Osteocyte (in vitro differentiated cells): ENCODE measurements at regions not wholly inside any gene's neighbourhood (a gene's known extent, or its start where the extent isn't known, plus 50 kb on each side); places are given as distances from the start of the nearest gene placed in this dataset.

Experiments used
- DNase-seq: peaks from one replicate; pipeline ENCODE4 v3.0.0; 2021; ENCODE audit warnings: mixed read lengths; ENCODE audit not compliant: unreplicated experiment; ENCODE audit errors: extremely low spot score
- H3K27ac Mint-ChIP-seq: one replicate; pipeline ENCODE4 v1.8.0; 2021; ENCODE audit warnings: mild to moderate bottlenecking, mixed read lengths; ENCODE audit not compliant: unreplicated experiment
- H3K27me3 Mint-ChIP-seq: one replicate; pipeline ENCODE4 v1.8.0; 2021; ENCODE audit warnings: mixed read lengths; ENCODE audit not compliant: unreplicated experiment
- H3K36me3 Mint-ChIP-seq: one replicate; pipeline ENCODE4 v1.8.0; 2021; ENCODE audit warnings: mixed read lengths; ENCODE audit not compliant: unreplicated experiment
- H3K4me1 Mint-ChIP-seq: one replicate; pipeline ENCODE4 v1.8.0; 2021; ENCODE audit warnings: mixed read lengths; ENCODE audit not compliant: unreplicated experiment
- H3K4me3 Mint-ChIP-seq: one replicate; pipeline ENCODE4 v1.8.0; 2021; ENCODE audit warnings: mild to moderate bottlenecking, moderate library complexity, mixed read lengths; ENCODE audit not compliant: unreplicated experiment
- H3K9me3 Mint-ChIP-seq: one replicate; pipeline ENCODE4 v1.8.0; 2021; ENCODE audit warnings: mixed read lengths; ENCODE audit not compliant: unreplicated experiment
- CTCF ChIP-seq: fragments of 200-600 bp; sonication (generic); IDR thresholded peaks from 2 replicates; pipeline ENCODE4 v1.5.0; 2021; ENCODE audit warnings: antibody characterized with exemption, mild to moderate bottlenecking, moderate library complexity

GRCh38 chr5:68540798-68541590 lies 325.4 kb downstream of the PIK3R1 start:
- H3K36me3 Mint-ChIP-seq, result no peaks in the 10 kb centered on the region
- no peaks in the 10 kb centered on the region for H3K9me3 Mint-ChIP-seq
- peaks cover 57% of the 10 kb centered on the region for H3K4me1 Mint-ChIP-seq
- no peak for DNase-seq
- H3K27ac Mint-ChIP-seq, result no peak overlapping the region
- TF ChIP-seq CTCF, result no peak
- H3K4me3 Mint-ChIP-seq, result no peak overlapping the region
- H3K27me3 Mint-ChIP-seq, result no peaks in the 10 kb centered on the region

GRCh38 chr5:68542207-68542606 lies 326.7 kb downstream of the PIK3R1 start:
- Mint-ChIP-seq H3K4me1 (peaks cover 60% of the 10 kb centered on the region), H3K4me3 (no peak overlapping the region), H3K27me3 (no peaks in the 10 kb centered on the region), H3K9me3 (no peaks in the 10 kb centered on the region), H3K27ac (no peak overlapping the region), H3K36me3 (no peaks in the 10 kb centered on the region)
- no peak for DNase-seq
- no peak for TF ChIP-seq CTCF

DNA sequence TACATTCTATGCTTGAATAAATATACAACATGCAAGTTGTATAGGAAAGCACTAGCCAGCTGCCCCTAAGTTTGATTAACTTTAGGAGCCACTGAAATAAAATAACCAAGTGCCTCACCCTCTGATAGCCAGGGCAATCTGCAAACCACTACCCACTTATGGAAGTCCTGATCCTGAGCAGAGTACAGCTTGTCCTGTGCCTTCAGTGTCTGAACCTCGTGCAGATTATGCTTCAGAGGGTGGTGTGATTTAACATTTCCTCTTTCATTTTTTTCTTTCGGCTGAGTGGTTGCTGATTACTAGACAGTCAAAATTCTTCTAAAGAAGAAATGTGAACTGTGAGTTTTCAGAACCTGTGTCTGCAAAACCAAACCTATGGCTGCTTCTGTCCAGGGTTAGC lies 327.7 kb downstream of the PIK3R1 start:
- DNase-seq, result no peak
- Mint-ChIP-seq H3K4me1 (peaks cover 60% of the 10 kb centered on the region), H3K4me3 (no peak overlapping the region), H3K27me3 (no peaks in the 10 kb centered on the region), H3K36me3 (no peaks in the 10 kb centered on the region), H3K9me3 (no peaks in the 10 kb centered on the region), H3K27ac (no peak overlapping the region)
- TF ChIP-seq CTCF, result no peak

GRCh38 chr5:68544091-68544647 lies 328.6 kb downstream of the PIK3R1 start:
- no peak overlapping the region for H3K27ac Mint-ChIP-seq
- H3K4me1 Mint-ChIP-seq, result peaks cover 60% of the 10 kb centered on the region
- no peak for TF ChIP-seq CTCF
- no peak overlapping the region for H3K4me3 Mint-ChIP-seq
- DNase-seq, result no peak
- no peaks in the 10 kb centered on the region for H3K27me3 Mint-ChIP-seq
- H3K36me3 Mint-ChIP-seq, result no peaks in the 10 kb centered on the region
- H3K9me3 Mint-ChIP-seq, result no peaks in the 10 kb centered on the region

DNA sequence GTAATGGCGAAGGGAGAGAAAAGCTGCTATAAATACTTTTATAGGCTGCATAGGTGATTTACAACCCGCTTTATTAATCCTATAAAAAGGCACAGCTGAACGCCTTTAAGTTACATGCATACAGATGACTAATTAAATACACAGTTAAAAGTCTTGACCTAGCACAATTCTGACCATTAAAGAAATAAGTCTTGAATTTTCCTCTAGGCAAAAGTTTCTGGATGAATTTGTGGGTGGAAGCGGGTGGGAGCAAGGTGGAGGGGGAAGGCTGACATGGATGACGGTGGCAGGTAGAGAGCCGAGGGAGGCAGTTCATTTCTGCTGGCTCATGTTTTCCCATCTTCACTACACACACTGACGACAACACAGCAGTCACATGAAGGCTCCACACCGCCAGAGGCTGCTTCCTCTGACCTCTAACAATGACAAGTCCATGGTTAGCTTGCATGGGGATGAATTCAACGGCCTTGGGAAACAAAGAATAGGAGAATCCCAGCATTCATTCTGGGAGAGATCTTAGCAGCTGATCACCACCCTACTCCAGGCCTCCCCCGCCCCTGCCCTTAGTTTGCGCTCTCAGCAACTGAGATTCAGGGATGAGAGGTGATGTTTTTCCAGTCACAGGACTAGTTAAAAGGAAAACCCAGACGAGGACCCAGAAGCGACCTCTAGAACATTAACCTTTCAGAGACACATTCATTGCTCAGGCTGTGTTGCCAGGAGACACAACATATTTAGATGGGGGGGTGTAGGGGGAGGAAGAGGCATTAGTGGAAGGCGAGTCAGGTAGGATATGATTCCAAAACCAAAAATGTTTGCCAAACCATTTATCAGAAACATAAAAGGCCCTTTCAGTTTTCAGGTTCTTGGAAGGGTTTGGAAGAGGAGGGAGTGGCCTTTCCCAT lies 329.3 kb downstream of the PIK3R1 start:
- no peaks in the 10 kb centered on the region for H3K27me3 Mint-ChIP-seq
- H3K9me3 Mint-ChIP-seq, result no peaks in the 10 kb centered on the region
- peak overlapping the region; percentile 14 for H3K27ac Mint-ChIP-seq
- H3K4me3 Mint-ChIP-seq, result no peak overlapping the region
- DNase-seq, result no peak
- no peak for TF ChIP-seq CTCF
- H3K36me3 Mint-ChIP-seq, result no peaks in the 10 kb centered on the region
- peaks cover 65% of the 10 kb centered on the region for H3K4me1 Mint-ChIP-seq
